ENCODE measurements at regions not wholly inside any gene's neighbourhood (a gene's known extent, or its start where the extent isn't known, plus 50 kb on each side); places are given as distances from the start of the nearest gene placed in this dataset.

GRCh38 chr11:116136987-116137674 lies 632.9 kb upstream of the CADM1 start:
- no peak overlapping the region for H3K4me3 Mint-ChIP-seq (ENCODE audit: unreplicated experiment)
- ChIA-PET CTCF (interaction anchor here (0.7 kb wide), 1 partner anchor 375 kb away, joined by 3 read pairs; no protein-coding TSS in a partner anchor), POLR2A (no interaction called here)
- BruUV-seq (replicated peaks): no TSS peak
- no peaks in the 10 kb centered on the region for H3K36me3 ChIP-seq (ENCODE audit: control insufficient read depth, insufficient read depth, low read length)
- intact Hi-C loops (cut with micrococcal nuclease; ENCODE audit: unreplicated experiment): no loop called here
- H3K36me3 Mint-ChIP-seq (ENCODE audit: insufficient read depth, unreplicated experiment): no peaks in the 10 kb centered on the region
- no peak overlapping the region for H3K27ac Mint-ChIP-seq (ENCODE audit: unreplicated experiment)
- TF ChIP-seq, protein P1, sequence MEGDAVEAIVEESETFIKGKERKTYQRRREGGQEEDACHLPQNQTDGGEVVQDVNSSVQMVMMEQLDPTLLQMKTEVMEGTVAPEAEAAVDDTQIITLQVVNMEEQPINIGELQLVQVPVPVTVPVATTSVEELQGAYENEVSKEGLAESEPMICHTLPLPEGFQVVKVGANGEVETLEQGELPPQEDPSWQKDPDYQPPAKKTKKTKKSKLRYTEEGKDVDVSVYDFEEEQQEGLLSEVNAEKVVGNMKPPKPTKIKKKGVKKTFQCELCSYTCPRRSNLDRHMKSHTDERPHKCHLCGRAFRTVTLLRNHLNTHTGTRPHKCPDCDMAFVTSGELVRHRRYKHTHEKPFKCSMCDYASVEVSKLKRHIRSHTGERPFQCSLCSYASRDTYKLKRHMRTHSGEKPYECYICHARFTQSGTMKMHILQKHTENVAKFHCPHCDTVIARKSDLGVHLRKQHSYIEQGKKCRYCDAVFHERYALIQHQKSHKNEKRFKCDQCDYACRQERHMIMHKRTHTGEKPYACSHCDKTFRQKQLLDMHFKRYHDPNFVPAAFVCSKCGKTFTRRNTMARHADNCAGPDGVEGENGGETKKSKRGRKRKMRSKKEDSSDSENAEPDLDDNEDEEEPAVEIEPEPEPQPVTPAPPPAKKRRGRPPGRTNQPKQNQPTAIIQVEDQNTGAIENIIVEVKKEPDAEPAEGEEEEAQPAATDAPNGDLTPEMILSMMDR (IDR thresholded peaks at IDR 0.05; ENCODE audit: insufficient read depth in 1 of 2, low read depth in 1 of 2, low read length in 1 of 2, severe bottlenecking in 1 of 2, unreplicated experiment in 1 of 2): no peak
- peaks cover 8% of the 10 kb centered on the region for H3K4me1 ChIP-seq
- H3K9me3 ChIP-seq: no peaks in the 10 kb centered on the region
- H3K9me3 Mint-ChIP-seq (ENCODE audit: unreplicated experiment): no peaks in the 10 kb centered on the region
- H3K4me3 ChIP-seq (ENCODE audit: low read depth, low read length): no peak overlapping the region
- no peaks in the 10 kb centered on the region for H3K27me3 ChIP-seq (replicated peaks; ENCODE audit: control insufficient read depth, insufficient read depth, low read length)
- H3K27me3 Mint-ChIP-seq (ENCODE audit: insufficient read depth, unreplicated experiment): peaks cover 14% of the 10 kb centered on the region
- DNase-seq: no peak
- peaks cover 11% of the 10 kb centered on the region for H3K4me1 Mint-ChIP-seq (ENCODE audit: low read depth, unreplicated experiment)

DNA sequence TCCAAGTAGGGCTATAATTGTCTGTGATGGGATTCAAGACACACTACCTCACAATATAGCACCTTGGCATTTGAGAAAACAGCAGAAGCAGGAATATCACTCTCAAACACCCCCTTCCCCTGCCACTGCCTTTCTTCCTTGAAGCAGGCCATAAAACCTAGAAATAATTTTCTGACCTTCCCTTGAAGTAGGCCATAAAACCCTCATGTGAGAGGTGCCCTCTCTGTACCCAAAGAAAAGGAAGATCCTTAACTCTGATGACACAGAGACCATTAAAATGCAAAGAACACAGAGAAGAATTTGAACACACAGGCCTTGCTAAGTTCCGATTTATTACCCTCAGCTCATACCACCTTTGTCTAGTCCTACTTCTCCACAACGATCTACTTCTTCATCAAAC lies 631.7 kb upstream of the CADM1 start:
- POLR2A ChIA-PET: no interaction called here
- Histone ChIP-seq H3K36me3 (ENCODE audit: control insufficient read depth, insufficient read depth, low read length) (no peaks in the 10 kb centered on the region), H3K9me3 (no peaks in the 10 kb centered on the region)

DNA sequence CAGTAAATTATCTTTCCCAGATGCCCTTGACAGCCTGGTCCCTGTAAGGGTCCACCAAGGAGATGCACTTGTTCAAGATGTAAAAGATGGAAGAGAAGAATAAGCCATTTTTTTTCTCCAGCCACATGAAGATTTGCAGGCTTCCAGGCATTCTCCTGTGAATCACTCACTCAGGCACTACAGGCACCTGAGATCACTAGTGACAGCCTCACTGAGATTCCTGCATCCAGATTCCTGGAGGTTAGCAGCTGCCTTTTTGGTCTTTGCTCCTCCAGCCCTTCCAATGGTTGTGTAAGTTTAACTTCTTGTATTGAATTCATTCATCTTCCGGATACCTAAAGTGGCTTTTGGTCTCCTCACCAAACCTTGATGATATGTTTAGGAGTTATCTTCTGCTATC lies 630.2 kb upstream of the CADM1 start:
- Mint-ChIP-seq H3K9me3 (ENCODE audit: unreplicated experiment) (no peaks in the 10 kb centered on the region), H3K27me3 (ENCODE audit: insufficient read depth, unreplicated experiment) (peaks cover 5% of the 10 kb centered on the region), H3K4me3 (ENCODE audit: unreplicated experiment) (no peak overlapping the region), H3K27ac (ENCODE audit: unreplicated experiment) (no peak overlapping the region), H3K36me3 (ENCODE audit: insufficient read depth, unreplicated experiment) (no peaks in the 10 kb centered on the region), H3K4me1 (ENCODE audit: low read depth, unreplicated experiment) (peaks cover 18% of the 10 kb centered on the region)
- TF ChIP-seq, protein P1 (IDR thresholded peaks at IDR 0.05; ENCODE audit: insufficient read depth in 1 of 2, low read depth in 1 of 2, low read length in 1 of 2, severe bottlenecking in 1 of 2, unreplicated experiment in 1 of 2): no peak
- H3K27me3 ChIP-seq (replicated peaks; ENCODE audit: control insufficient read depth, insufficient read depth, low read length): no peaks in the 10 kb centered on the region
- H3K9me3 ChIP-seq: no peaks in the 10 kb centered on the region
- no peaks in the 10 kb centered on the region for H3K36me3 ChIP-seq (ENCODE audit: control insufficient read depth, insufficient read depth, low read length)
- DNase-seq: no peak
- intact Hi-C loops (cut with micrococcal nuclease; ENCODE audit: unreplicated experiment): no loop called here
- CTCF ChIA-PET: no interaction called here
- POLR2A ChIA-PET: no interaction called here
- peaks cover 8% of the 10 kb centered on the region for H3K4me1 ChIP-seq
- BruUV-seq (replicated peaks): no TSS peak
- H3K4me3 ChIP-seq (ENCODE audit: low read depth, low read length): no peak overlapping the region

More for the DNA sequence above, 631.7 kb upstream of the CADM1 start:
- CTCF ChIA-PET: no interaction called here
- Mint-ChIP-seq H3K27me3 (ENCODE audit: insufficient read depth, unreplicated experiment) (peaks cover 7% of the 10 kb centered on the region), H3K4me3 (ENCODE audit: unreplicated experiment) (no peak overlapping the region), H3K27ac (ENCODE audit: unreplicated experiment) (no peak overlapping the region), H3K4me1 (ENCODE audit: low read depth, unreplicated experiment) (peaks cover 13% of the 10 kb centered on the region), H3K36me3 (ENCODE audit: insufficient read depth, unreplicated experiment) (no peaks in the 10 kb centered on the region), H3K9me3 (ENCODE audit: unreplicated experiment) (no peaks in the 10 kb centered on the region)
- no peak for DNase-seq
- Histone ChIP-seq H3K4me3 (ENCODE audit: low read depth, low read length) (no peak overlapping the region), H3K27me3 (replicated peaks; ENCODE audit: control insufficient read depth, insufficient read depth, low read length) (no peaks in the 10 kb centered on the region), H3K4me1 (peaks cover 8% of the 10 kb centered on the region)
- TF ChIP-seq, protein P1 (IDR thresholded peaks at IDR 0.05; ENCODE audit: insufficient read depth in 1 of 2, low read depth in 1 of 2, low read length in 1 of 2, severe bottlenecking in 1 of 2, unreplicated experiment in 1 of 2): no peak
- no TSS peak for BruUV-seq (replicated peaks)
- intact Hi-C loops (cut with micrococcal nuclease; ENCODE audit: unreplicated experiment): no loop called here

Measured in Caco-2 (cell line).